T-helper 2 cell treated with Interferon-gamma antibody and Interleukin-4, amounts not matched to agents 5 μg/mL and 100 μg/mL, for 36 hours (primary cell): ENCODE measurements at regions not wholly inside any gene's neighbourhood (a gene's known extent, or its start where the extent isn't known, plus 50 kb on each side); places are given as distances from the start of the nearest gene placed in this dataset.

Source experiments
- DNase-seq: peaks from one replicate; pipeline ENCODE4 v3.0.0; 2021; ENCODE audit warnings: low spot score
- H3K27ac Mint-ChIP-seq: one replicate; pipeline ENCODE4 v1.8.0; 2021; ENCODE audit warnings: mild to moderate bottlenecking, mixed read lengths
- H3K27me3 Mint-ChIP-seq: one replicate; pipeline ENCODE4 v1.8.0; 2021; ENCODE audit warnings: low read depth, mixed read lengths
- H3K36me3 Mint-ChIP-seq: one replicate; pipeline ENCODE4 v1.8.0; 2021; ENCODE audit warnings: low read depth, mixed read lengths
- H3K4me1 Mint-ChIP-seq: one replicate; pipeline ENCODE4 v1.8.0; 2021; ENCODE audit warnings: low read depth, mixed read lengths
- H3K4me3 Mint-ChIP-seq: one replicate; pipeline ENCODE4 v1.8.0; 2022; ENCODE audit warnings: mild to moderate bottlenecking, moderate library complexity, mixed read lengths
- H3K9me3 Mint-ChIP-seq: one replicate; pipeline ENCODE4 v1.8.0; 2021; ENCODE audit warnings: mixed read lengths

DNA sequence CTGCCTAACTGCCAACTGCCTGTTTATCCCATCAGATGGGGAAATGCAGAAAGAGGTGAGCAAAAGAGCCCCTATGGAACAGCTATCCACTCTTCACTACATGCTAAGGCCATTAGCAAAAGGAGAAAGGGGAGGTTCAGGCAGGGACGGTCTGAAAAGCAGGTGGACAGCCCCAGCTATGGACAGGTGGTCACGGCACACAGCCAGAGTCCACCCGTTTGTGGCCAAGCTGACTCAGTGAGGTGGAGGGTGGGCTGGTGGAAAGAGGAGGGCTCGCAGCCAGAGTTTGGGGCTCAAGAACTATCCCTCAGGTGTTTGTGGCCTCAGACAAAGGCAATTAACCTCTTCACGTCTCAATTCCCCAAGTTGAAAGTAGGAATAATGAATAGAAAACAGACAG lies 148.9 kb upstream of the UBE2E1 start:
- no peak for DNase-seq
- H3K27ac Mint-ChIP-seq = no peak overlapping the region
- peaks cover 5% of the 10 kb centered on the region for H3K9me3 Mint-ChIP-seq
- H3K36me3 Mint-ChIP-seq = peaks cover 2% of the 10 kb centered on the region
- peaks cover 11% of the 10 kb centered on the region for H3K4me1 Mint-ChIP-seq
- no peak overlapping the region for H3K4me3 Mint-ChIP-seq
- H3K27me3 Mint-ChIP-seq = peaks cover 9% of the 10 kb centered on the region

DNA sequence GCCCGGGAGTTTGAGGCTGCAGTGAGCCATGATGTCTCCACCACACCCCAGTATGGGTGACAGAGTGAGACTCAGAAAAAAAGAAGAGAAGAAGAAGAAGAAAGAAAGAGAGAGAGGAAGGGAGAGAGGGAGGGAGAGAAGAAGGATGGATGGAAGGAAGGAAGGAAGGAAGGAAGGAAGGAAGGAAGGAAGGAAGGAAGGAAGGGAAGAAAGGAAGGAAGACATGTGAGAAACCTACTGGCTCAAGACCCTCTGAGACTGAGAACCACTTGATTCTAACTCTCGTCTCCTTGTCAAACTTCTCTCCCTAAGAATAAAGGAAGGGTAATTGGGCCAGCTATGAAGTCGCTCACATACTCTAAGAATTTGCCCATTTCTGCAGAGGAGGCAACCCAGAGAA lies 148.1 kb upstream of the UBE2E1 start:
- no peak for DNase-seq
- Mint-ChIP-seq H3K4me1 (peaks cover 11% of the 10 kb centered on the region), H3K27ac (no peak overlapping the region), H3K36me3 (peaks cover 2% of the 10 kb centered on the region), H3K27me3 (peaks cover 12% of the 10 kb centered on the region), H3K4me3 (no peak overlapping the region), H3K9me3 (peaks cover 5% of the 10 kb centered on the region)

DNA sequence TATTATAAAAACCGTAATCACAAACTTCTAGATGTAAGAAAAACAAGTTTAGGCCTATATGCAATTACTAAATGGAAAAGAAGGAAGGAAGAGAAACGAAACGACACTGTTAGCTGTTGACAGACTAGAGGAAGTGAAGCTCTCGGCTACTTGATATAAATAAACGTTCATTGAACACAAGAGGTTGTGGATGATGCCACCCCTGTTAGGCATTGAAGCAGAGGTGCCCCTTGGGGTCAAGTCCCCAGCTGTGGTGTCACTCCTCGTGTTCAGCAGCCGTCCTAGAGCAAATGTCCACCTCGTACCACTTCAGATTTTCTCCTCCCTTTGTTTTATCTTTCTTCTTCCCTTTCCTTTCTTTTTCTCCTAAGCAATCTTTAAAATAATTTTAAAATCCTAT lies 146.5 kb upstream of the UBE2E1 start:
- peaks cover 2% of the 10 kb centered on the region for H3K4me1 Mint-ChIP-seq

DNA sequence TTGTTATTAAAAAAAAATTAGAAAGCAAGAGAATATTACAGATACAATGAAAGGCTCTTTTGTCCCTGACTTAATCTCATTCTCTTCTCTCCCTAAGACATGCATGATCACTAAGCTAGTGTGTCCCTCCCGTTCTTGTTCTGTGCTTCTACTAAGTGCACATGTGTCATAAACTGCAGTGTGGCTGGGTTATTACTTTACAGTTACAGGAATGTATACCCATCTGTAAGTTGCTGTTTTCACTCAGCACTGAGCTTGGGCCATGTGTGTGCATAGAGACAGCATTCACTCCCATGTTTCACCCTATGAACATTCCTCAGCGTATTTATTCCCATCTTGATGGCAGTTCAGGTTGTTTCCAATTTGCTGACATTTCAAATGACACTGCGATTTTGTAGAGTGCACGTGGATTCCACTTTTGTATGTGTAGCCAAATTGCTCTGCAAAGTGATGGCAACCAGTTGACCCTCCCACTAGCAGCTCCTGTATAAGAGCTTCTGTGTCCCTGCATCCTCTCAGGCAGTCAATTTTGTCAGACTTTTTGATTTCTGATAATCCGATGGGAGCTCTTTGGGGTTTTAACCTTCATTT lies 145.8 kb upstream of the UBE2E1 start:
- no peak overlapping the region for H3K27ac Mint-ChIP-seq
- peaks cover 2% of the 10 kb centered on the region for H3K4me1 Mint-ChIP-seq
- H3K9me3 Mint-ChIP-seq = peaks cover 5% of the 10 kb centered on the region
- no peak overlapping the region for H3K4me3 Mint-ChIP-seq
- DNase-seq = no peak
- peaks cover 2% of the 10 kb centered on the region for H3K36me3 Mint-ChIP-seq
- H3K27me3 Mint-ChIP-seq = peaks cover 12% of the 10 kb centered on the region

More for the DNA sequence above, 146.5 kb upstream of the UBE2E1 start:
- DNase-seq = no peak
- Mint-ChIP-seq H3K9me3 (peaks cover 5% of the 10 kb centered on the region), H3K36me3 (peaks cover 2% of the 10 kb centered on the region), H3K27me3 (peaks cover 12% of the 10 kb centered on the region), H3K27ac (no peak overlapping the region), H3K4me3 (no peak overlapping the region)

DNA sequence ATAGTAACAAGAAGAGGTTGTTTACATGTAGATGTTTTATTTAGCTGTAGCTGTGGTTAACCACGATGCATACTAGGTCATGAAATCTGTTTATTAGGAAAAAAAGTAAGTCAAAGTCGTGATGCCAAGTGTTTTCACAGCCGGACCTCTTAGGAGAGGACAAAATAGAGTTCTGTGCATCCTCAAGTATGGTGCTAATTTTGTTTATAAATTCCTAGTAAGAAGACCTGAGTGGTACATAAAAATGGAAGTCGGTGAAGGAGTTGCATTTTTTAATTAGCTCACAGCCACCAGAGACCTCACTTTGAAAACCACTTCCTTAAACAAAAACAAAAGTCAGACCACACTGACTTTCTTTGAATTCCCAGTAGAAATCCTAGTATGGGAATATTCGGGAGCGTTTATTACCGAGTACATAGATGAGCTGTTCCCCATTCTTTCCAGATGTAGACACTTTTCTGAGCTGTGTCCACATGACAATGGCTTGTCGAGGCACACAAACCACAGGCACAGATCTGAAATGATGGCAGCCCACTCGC lies 143.6 kb upstream of the UBE2E1 start:
- no peak for DNase-seq
- Mint-ChIP-seq H3K4me3 (no peak overlapping the region), H3K36me3 (no peaks in the 10 kb centered on the region), H3K27me3 (peaks cover 12% of the 10 kb centered on the region), H3K9me3 (no peaks in the 10 kb centered on the region), H3K4me1 (peaks cover 2% of the 10 kb centered on the region), H3K27ac (no peak overlapping the region)

DNA sequence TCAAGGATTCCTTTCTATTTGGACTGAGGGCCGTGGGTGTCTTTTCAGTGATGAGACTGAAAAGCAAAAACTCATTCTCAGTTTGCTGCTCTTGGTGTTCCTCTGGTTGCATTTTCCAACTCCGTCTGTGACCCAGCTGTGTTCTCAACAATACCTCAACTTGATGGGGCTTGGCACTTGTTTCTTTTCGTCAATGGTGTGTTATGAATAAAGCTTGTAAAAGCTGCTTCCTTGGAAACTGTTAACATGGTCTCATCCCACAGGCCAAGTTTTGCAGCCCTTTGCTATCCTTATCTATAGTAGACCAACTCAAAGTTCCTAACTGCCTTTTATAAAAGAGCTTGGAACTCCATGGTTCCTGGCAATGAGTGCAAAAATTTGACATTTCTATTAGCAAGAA lies 142.5 kb upstream of the UBE2E1 start:
- Mint-ChIP-seq H3K27ac (no peak overlapping the region), H3K27me3 (peaks cover 9% of the 10 kb centered on the region), H3K36me3 (no peaks in the 10 kb centered on the region), H3K9me3 (no peaks in the 10 kb centered on the region), H3K4me3 (no peak overlapping the region), H3K4me1 (peaks cover 2% of the 10 kb centered on the region)
- DNase-seq = no peak

DNA sequence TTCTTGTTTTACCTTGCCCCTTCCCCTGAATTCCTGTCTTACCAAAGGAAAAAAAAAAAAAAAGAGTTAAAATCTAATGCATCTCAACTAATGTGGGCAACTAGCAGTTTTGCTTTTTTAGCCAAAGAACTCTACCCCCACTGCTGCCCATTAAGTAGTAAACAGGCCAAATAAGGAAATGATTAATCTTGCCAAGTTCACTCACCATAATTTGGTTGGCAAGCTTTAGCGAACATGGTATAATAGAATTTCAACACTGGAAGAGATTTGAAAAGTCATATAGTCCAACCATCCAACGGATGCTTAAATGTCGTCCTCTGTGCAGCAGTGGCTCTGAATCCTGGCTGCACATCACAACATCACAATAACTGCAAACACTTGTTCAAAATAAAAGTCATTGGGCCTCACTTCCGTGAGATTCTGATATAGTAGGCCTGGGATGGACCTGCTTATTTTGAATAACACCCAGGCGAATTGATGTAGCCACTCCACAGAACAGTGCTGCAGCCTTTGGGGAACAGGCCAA lies 142.0 kb upstream of the UBE2E1 start:
- H3K27ac Mint-ChIP-seq = no peak overlapping the region
- DNase-seq = no peak
- no peaks in the 10 kb centered on the region for H3K36me3 Mint-ChIP-seq
- H3K9me3 Mint-ChIP-seq = no peaks in the 10 kb centered on the region
- peaks cover 2% of the 10 kb centered on the region for H3K4me1 Mint-ChIP-seq
- H3K4me3 Mint-ChIP-seq = no peak overlapping the region
- peaks cover 9% of the 10 kb centered on the region for H3K27me3 Mint-ChIP-seq

DNA sequence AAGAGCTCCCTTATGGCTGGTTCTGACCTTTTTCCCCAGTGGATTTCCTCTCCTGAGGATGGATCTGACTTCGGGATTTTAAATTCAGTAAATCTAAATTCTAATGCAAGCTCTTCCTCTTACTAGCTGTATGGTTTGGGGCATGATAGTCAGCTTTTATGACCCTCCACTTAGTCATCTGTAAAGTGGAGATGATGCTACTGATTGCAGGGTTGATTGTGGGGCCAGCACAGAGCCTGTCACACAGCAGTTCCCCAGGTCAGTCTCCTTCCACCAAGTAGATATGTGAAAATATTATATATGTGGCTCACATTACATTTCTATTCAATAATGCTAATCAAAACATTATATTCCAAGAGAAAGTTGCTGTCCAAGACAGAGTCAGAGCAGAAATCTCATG lies 141.3 kb upstream of the UBE2E1 start:
- Mint-ChIP-seq H3K9me3 (no peaks in the 10 kb centered on the region), H3K4me3 (no peak overlapping the region), H3K27ac (no peak overlapping the region), H3K4me1 (peaks cover 2% of the 10 kb centered on the region), H3K36me3 (no peaks in the 10 kb centered on the region), H3K27me3 (peaks cover 9% of the 10 kb centered on the region)
- DNase-seq = no peak

DNA sequence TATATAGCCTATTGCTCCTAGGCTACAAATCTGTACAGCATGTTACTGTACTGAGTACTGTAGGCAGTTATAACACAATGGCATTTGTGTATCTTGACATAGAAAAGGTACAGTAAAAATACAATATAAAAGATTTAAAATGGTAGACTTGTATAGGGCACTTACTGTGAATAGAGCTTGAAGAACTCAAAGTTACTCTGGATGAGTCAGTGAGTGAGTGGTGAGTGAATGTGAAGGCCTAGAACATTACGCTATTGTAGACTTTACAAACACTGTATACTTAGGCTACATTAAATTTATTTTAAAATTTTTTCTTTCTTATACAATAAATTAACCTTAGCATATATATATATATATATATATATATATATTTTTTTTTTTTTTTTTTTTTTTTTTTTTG lies 140.0 kb upstream of the UBE2E1 start:
- H3K27me3 Mint-ChIP-seq = peaks cover 13% of the 10 kb centered on the region
- H3K4me3 Mint-ChIP-seq = no peak overlapping the region
- no peaks in the 10 kb centered on the region for H3K9me3 Mint-ChIP-seq
- H3K4me1 Mint-ChIP-seq = peaks cover 2% of the 10 kb centered on the region
- no peak overlapping the region for H3K27ac Mint-ChIP-seq
- no peaks in the 10 kb centered on the region for H3K36me3 Mint-ChIP-seq
- no peak for DNase-seq

DNA sequence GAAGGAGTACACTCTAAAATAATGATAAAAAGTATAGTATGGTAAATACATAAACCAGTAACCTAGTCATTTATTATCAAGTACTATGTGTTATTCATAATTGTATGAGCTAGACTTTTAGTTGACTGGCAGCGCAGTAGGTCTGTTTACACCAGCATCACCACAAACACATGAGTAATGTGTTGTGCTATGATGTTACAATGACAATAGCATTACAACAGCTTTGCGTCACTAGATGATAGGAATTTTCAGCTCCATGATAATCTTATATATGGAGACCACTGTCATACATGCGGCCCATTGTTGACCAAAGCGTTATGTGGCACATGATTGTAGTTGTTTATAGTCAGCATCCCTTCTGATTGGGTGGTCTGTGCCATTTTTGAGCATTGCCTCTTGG lies 138.9 kb upstream of the UBE2E1 start:
- H3K27me3 Mint-ChIP-seq = peaks cover 14% of the 10 kb centered on the region
- H3K36me3 Mint-ChIP-seq = no peaks in the 10 kb centered on the region
- H3K4me3 Mint-ChIP-seq = no peak overlapping the region
- H3K4me1 Mint-ChIP-seq = no peaks in the 10 kb centered on the region
- H3K27ac Mint-ChIP-seq = no peak overlapping the region
- no peak for DNase-seq
- no peaks in the 10 kb centered on the region for H3K9me3 Mint-ChIP-seq

DNA sequence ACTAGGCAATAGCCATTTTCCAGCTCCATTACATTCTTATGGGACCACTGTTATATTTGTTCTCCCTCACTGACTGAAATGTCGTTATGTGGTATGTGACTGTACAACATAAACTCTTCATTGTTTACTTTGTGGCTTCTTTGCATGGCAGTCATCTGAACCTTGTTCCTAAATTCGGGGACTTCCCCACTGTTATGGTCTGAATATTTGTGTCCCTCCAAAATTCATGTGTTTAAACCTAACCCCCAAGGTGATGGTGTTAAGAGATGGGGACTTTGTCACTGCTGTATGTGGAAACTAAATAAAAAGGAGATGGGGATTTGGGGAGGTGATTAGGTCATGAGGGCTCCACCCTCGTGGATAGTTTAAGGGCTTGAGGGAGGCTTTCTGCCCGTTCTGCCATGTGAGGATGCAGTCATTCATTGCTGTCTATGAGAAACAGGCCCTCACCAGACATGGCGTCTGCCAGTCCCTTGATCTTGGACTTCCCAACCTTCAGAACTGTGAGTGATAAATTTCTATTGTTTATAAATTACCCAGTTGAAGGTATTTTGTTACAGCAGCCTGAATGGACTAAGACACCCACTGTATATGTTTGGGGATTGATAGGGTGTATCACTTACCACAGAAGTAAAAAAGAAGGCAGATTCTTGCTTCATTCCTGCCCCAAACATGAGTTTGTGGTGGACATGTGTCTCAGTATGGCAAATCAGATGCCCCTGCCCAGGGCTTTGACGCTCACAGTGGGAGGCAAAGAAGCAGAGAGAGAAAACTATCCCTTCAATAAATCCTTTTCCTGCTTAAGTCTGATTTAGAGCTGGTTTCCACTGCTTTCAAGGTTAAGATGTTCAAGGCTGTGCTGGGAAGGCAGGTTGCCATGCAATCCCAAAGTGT lies 138.0 kb upstream of the UBE2E1 start:
- Mint-ChIP-seq H3K4me1 (no peaks in the 10 kb centered on the region), H3K4me3 (no peak overlapping the region), H3K27ac (no peak overlapping the region), H3K27me3 (peaks cover 16% of the 10 kb centered on the region), H3K36me3 (no peaks in the 10 kb centered on the region), H3K9me3 (no peaks in the 10 kb centered on the region)
- no peak for DNase-seq

DNA sequence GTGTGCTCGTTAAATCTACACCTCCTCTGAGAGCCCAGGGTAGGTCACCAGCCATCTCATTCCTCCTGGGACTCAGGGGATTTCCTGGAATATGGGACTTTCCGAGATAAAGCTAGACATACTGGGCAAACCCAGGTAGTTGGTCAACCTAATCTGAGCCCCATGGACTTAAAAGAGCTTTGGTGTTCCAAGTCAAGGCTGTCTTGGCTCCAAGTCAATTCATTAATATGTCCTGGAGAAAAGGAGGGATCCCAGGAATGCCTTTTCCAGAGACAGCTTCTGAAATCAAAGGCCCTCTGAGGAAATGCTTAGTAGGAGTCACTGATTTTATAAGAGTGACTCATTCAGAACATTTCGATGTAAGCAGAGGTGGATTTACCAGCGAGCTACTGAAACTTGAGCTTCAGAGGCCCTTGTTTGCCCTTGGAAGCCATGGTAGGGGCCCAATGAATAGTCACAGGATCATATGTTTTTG lies 137.3 kb upstream of the UBE2E1 start:
- Mint-ChIP-seq H3K27ac (no peak overlapping the region), H3K4me1 (no peaks in the 10 kb centered on the region), H3K36me3 (no peaks in the 10 kb centered on the region), H3K9me3 (no peaks in the 10 kb centered on the region), H3K4me3 (no peak overlapping the region), H3K27me3 (peaks cover 18% of the 10 kb centered on the region)
- DNase-seq = no peak

DNA sequence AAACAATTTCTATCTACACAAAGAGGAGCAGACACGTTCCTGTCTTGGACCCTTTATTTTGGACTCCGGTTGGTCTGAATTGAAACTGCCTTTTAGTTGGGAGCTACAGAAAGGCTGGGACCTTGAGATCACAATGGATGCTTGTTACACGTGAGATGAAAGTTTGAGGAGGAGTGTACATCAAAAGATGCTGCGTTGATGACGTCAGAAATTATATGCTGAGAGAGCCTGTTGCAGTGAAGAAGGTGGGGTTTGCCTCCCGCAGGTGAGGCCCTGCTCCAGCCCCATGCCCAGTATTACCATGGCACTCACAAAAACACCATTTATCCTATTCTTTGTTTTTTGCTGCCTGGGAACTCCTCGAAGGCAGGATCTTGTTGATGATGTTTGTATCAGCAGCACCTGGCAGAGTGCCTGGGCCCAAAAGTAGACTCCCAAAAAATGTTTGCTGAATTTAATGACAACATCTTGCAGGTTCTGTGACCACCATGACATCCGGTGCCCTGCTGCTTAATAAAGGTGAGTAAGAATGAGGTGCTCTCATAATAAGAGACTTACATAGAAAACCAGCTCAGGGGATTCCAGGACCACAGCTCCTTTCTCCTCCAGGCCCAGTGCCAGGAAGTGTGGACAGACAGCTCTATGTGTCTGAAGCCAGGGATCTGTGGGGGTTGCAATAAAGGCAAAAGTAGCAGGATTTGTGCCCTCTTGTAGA lies 136.1 kb upstream of the UBE2E1 start:
- Mint-ChIP-seq H3K4me3 (no peak overlapping the region), H3K27me3 (peaks cover 19% of the 10 kb centered on the region)

More for the DNA sequence above, 136.1 kb upstream of the UBE2E1 start:
- Mint-ChIP-seq H3K9me3 (no peaks in the 10 kb centered on the region), H3K36me3 (no peaks in the 10 kb centered on the region), H3K27ac (no peak overlapping the region), H3K4me1 (no peaks in the 10 kb centered on the region)
- no peak for DNase-seq
